SU-DHL-6 (cell line): ENCODE measurements at regions not wholly inside any gene's neighbourhood (a gene's known extent, or its start where the extent isn't known, plus 50 kb on each side); places are given as distances from the start of the nearest gene placed in this dataset.

ENCODE experiments used
- H2AFZ ChIP-seq: fragments of 200-600 bp; sonication (generic); 2 replicates; pipeline ENCODE4 v1.6.1; 2014; ENCODE audit warnings: low read depth, mild to moderate bottlenecking, moderate library complexity, mixed read lengths, antibody characterized with exemption, low read length; ENCODE audit not compliant: severe bottlenecking
- H3F3A ChIP-seq: fragments of 200-600 bp; shearing (Covaris generic); 2 replicates; pipeline ENCODE4 v1.6.0; 2016; ENCODE audit warnings: antibody characterized with exemption, mild to moderate bottlenecking; ENCODE audit not compliant: insufficient read depth
- H3K27ac ChIP-seq: fragments of 200-600 bp; sonication (generic); 2 replicates; pipeline ENCODE4 v1.5.1; 2016; ENCODE audit warnings: low read depth, mild to moderate bottlenecking, low read length, moderate library complexity, mixed read lengths
- H3K27me3 ChIP-seq: fragments of 200-600 bp; sonication (generic), shearing (Covaris generic); 2 replicates; pipeline ENCODE4 v1.6.0; 2014; ENCODE audit warnings: mild to moderate bottlenecking, low read length
- H3K36me3 ChIP-seq: fragments of 200-600 bp; sonication (generic); 2 replicates; pipeline ENCODE4 v1.6.1; 2014; ENCODE audit warnings: mild to moderate bottlenecking, low read length, mixed read lengths
- H3K4me2 ChIP-seq: fragments of 300-600, 200-600 bp; shearing (Covaris generic), sonication (generic); 2 replicates; pipeline ENCODE4 v1.6.0; 2014; ENCODE audit warnings: low read length, low read depth, mild to moderate bottlenecking; ENCODE audit not compliant: poor library complexity, severe bottlenecking
- H3K4me3 ChIP-seq: fragments of 200-600 bp; sonication (generic); 2 replicates; pipeline ENCODE4 v1.5.1; 2014; ENCODE audit warnings: antibody characterized with exemption, low read length, mild to moderate bottlenecking, mixed read lengths; ENCODE audit not compliant: insufficient read depth, poor library complexity, severe bottlenecking
- H3K79me2 ChIP-seq: fragments of 200-600 bp; sonication (generic); 2 replicates; pipeline ENCODE4 v1.6.1; 2014; ENCODE audit warnings: mild to moderate bottlenecking, low read length, moderate library complexity; ENCODE audit not compliant: insufficient read depth
- H3K9ac ChIP-seq: fragments of 200-600 bp; sonication (generic); 2 replicates; pipeline ENCODE4 v1.7.0; 2014; ENCODE audit warnings: mild to moderate bottlenecking, low read length
- H3K9me2 ChIP-seq: fragments of 200-600 bp; sonication (generic); replicated peaks from 2 replicates; pipeline ENCODE4 v1.6.1; 2014; ENCODE audit warnings: low read length; ENCODE audit not compliant: insufficient read depth
- H3K9me3 ChIP-seq: fragments of 200-600 bp; sonication (generic); 2 replicates; pipeline ENCODE4 v1.6.1; 2014; ENCODE audit warnings: low read length, mixed read lengths; ENCODE audit not compliant: insufficient read depth
- H4K20me1 ChIP-seq: fragments of 200-600 bp; sonication (generic); 2 replicates; pipeline ENCODE4 v1.6.1; 2014; ENCODE audit warnings: low read depth, mild to moderate bottlenecking, antibody characterized with exemption, low read length, moderate library complexity, mixed read lengths
- EZH2phosphoT487 ChIP-seq: fragments of 200-600 bp; sonication (generic), shearing (Covaris generic); conservative IDR thresholded peaks from 2 replicates; pipeline ENCODE4 v1.6.1; 2018; ENCODE audit warnings: mild to moderate bottlenecking, antibody characterized with exemption, low read length, moderate library complexity, mixed read lengths
- TF ChIP-seq, protein P1 (sequence below): fragments of 200-600 bp; sonication (generic); IDR thresholded peaks from one replicate; pipeline ENCODE4 v1.5.1; 2017; ENCODE audit warnings: antibody characterized with exemption, mild to moderate bottlenecking, low read length, moderate library complexity; ENCODE audit not compliant: insufficient read depth, poor library complexity, severe bottlenecking

DNA sequence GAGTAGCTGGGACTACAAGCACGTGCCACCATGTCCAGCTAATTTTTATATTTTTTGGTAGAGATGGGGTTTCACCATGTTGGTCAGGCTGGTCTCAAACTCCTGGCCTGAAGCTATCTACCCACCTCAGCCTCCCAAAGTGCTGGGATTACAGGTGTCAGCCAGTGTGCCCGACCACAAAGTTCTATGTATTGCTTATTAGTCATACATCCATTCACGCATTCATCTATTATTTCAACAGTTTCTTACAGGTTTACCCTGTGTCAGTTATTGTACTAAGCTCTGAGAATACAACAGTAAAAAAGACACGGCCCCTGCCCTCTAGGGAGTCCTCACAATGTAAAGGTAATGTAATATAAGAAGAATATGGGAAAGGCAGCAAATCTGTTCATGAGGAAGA is 188.9 kb upstream of the BTG1 start:
- TF ChIP-seq, protein P1, sequence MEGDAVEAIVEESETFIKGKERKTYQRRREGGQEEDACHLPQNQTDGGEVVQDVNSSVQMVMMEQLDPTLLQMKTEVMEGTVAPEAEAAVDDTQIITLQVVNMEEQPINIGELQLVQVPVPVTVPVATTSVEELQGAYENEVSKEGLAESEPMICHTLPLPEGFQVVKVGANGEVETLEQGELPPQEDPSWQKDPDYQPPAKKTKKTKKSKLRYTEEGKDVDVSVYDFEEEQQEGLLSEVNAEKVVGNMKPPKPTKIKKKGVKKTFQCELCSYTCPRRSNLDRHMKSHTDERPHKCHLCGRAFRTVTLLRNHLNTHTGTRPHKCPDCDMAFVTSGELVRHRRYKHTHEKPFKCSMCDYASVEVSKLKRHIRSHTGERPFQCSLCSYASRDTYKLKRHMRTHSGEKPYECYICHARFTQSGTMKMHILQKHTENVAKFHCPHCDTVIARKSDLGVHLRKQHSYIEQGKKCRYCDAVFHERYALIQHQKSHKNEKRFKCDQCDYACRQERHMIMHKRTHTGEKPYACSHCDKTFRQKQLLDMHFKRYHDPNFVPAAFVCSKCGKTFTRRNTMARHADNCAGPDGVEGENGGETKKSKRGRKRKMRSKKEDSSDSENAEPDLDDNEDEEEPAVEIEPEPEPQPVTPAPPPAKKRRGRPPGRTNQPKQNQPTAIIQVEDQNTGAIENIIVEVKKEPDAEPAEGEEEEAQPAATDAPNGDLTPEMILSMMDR: no peak
- TF ChIP-seq EZH2phosphoT487: no peak
- no peak overlapping the region for H3K4me2 ChIP-seq
- no peak overlapping the region for H3K9ac ChIP-seq
- no peak overlapping the region for H3K27ac ChIP-seq
- no peak overlapping the region for H2AFZ ChIP-seq
- no peaks in the 10 kb centered on the region for H4K20me1 ChIP-seq
- no peaks in the 10 kb centered on the region for H3K9me2 ChIP-seq
- no peaks in the 10 kb centered on the region for H3K79me2 ChIP-seq
- no peaks in the 10 kb centered on the region for H3K9me3 ChIP-seq
- H3K27me3 ChIP-seq: no peaks in the 10 kb centered on the region
- no peak overlapping the region for H3K4me3 ChIP-seq
- no peaks in the 10 kb centered on the region for H3F3A ChIP-seq
- H3K36me3 ChIP-seq: no peaks in the 10 kb centered on the region

DNA sequence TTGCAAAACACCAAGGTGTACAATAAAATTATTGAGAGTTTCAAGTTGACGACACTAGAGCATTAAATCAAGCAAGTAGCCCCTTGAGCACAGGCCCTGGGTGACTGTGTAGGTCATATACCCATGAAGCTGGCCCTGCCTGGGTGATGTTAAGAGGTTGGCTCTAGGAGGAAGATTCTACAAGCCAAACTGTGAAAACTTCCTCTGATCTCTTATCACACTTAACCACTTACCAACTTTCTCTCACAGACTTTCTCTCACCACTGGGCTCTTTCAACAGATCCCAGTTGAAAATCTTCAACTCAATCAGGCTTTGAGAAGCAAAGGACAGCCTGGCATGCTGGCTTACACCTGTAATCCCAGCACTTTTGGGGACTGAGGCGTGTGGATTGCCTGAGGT is 186.9 kb upstream of the BTG1 start:
- H3K27me3 ChIP-seq: no peaks in the 10 kb centered on the region
- TF ChIP-seq, protein P1: no peak
- TF ChIP-seq EZH2phosphoT487: no peak
- no peak overlapping the region for H3K4me3 ChIP-seq
- H3K27ac ChIP-seq: no peak overlapping the region
- H3F3A ChIP-seq: no peaks in the 10 kb centered on the region
- H3K9me3 ChIP-seq: no peaks in the 10 kb centered on the region
- no peak overlapping the region for H2AFZ ChIP-seq
- no peaks in the 10 kb centered on the region for H3K9me2 ChIP-seq
- no peaks in the 10 kb centered on the region for H4K20me1 ChIP-seq
- H3K9ac ChIP-seq: no peak overlapping the region
- H3K36me3 ChIP-seq: no peaks in the 10 kb centered on the region
- H3K79me2 ChIP-seq: no peaks in the 10 kb centered on the region
- H3K4me2 ChIP-seq: no peak overlapping the region

DNA sequence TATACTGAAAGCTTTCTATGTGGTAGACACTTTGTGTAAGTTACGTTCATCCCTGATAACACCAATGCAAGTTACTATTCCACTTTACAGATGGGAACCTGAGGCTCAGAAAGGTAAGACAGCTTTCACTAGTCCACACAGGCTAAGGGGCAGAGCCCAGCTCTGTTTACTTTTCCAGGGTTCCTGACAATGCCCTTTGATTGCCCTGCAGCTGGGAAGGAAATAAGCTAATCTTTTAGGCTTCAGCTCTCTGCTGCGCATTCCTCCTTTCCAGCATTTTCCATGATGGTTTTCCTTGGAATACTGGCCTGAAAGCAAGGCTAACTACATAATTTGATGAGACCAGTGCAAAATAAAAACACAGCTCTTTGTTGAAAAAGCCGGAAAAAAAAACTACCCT is 185.7 kb upstream of the BTG1 start:
- Histone ChIP-seq H3K4me2 (no peak overlapping the region), H3K27ac (no peak overlapping the region), H3K9ac (no peak overlapping the region), H3F3A (no peaks in the 10 kb centered on the region), H3K79me2 (no peaks in the 10 kb centered on the region), H3K27me3 (no peaks in the 10 kb centered on the region), H3K9me3 (no peaks in the 10 kb centered on the region), H3K36me3 (no peaks in the 10 kb centered on the region), H2AFZ (no peak overlapping the region), H3K4me3 (no peak overlapping the region), H4K20me1 (no peaks in the 10 kb centered on the region), H3K9me2 (no peaks in the 10 kb centered on the region)
- TF ChIP-seq EZH2phosphoT487: no peak
- TF ChIP-seq, protein P1: no peak

DNA sequence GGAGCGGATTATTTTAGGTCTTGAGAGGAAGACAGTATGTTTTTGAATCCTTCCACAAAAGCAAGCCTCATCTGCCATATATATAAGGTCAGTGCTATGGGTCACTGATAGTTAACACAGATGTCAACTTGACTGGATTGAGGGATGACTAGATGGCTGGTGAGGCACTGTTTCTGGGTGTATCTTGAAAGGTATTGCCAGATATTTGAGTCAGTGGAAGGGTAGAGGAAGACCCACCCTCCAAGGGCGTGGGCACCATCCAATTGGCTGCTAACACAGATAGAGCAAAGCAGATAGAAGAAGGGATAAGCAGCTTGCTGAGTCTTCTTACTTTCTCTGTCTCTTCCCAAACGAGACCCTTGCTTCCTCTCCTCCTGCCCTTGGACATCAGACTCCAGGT is 185.0 kb upstream of the BTG1 start:
- Histone ChIP-seq H3K9ac (no peak overlapping the region), H3K27ac (no peak overlapping the region), H3F3A (no peaks in the 10 kb centered on the region), H3K4me3 (no peak overlapping the region), H4K20me1 (no peaks in the 10 kb centered on the region), H3K4me2 (no peak overlapping the region), H3K27me3 (no peaks in the 10 kb centered on the region), H3K9me3 (no peaks in the 10 kb centered on the region), H3K79me2 (no peaks in the 10 kb centered on the region), H3K9me2 (no peaks in the 10 kb centered on the region), H2AFZ (no peak overlapping the region), H3K36me3 (no peaks in the 10 kb centered on the region)
- TF ChIP-seq, protein P1: no peak
- TF ChIP-seq EZH2phosphoT487: no peak
